SK-N-MC (cell line): ENCODE measurements at regions not wholly inside any gene's neighbourhood (a gene's known extent, or its start where the extent isn't known, plus 50 kb on each side); places are given as distances from the start of the nearest gene placed in this dataset.

Source experiments
- EZH2 ChIP-seq: fragments of 200-600 bp; sonication (generic); IDR thresholded peaks from one replicate; pipeline ENCODE4 v1.6.1; 2017; ENCODE audit warnings: antibody characterized with exemption
- POLR2AphosphoS5 ChIP-seq: IDR thresholded peaks from 2 replicates; pipeline ENCODE4 v1.6.1; 2012; ENCODE audit warnings: mild to moderate bottlenecking, low read depth, low read length, borderline replicate concordance

- TF ChIP-seq POLR2AphosphoS5: no peak
- TF ChIP-seq EZH2: no peak
These were observed 175.8 kb downstream of the ACTR3 start for GRCh38 chr2:114065731-114066130.
